SU-DHL-6 (cell line): ENCODE measurements at regions not wholly inside any gene's neighbourhood (a gene's known extent, or its start where the extent isn't known, plus 50 kb on each side); places are given as distances from the start of the nearest gene placed in this dataset.

ENCODE experiments used
- CTCF ChIP-seq: fragments of 200-600 bp; sonication (generic); IDR thresholded peaks from one replicate; pipeline ENCODE4 v1.5.1; 2017; ENCODE audit warnings: antibody characterized with exemption, mild to moderate bottlenecking, low read length, moderate library complexity; ENCODE audit not compliant: insufficient read depth, poor library complexity, severe bottlenecking
- EZH2phosphoT487 ChIP-seq: fragments of 200-600 bp; sonication (generic), shearing (Covaris generic); conservative IDR thresholded peaks from 2 replicates; pipeline ENCODE4 v1.6.1; 2018; ENCODE audit warnings: mild to moderate bottlenecking, antibody characterized with exemption, low read length, moderate library complexity, mixed read lengths

GRCh38 chr4:52370576-52370975 lies 288.5 kb downstream of the USP46 start:
- TF ChIP-seq CTCF (no peak), EZH2phosphoT487 (no peak)
